ENCODE measurements at regions not wholly inside any gene's neighbourhood (a gene's known extent, or its start where the extent isn't known, plus 50 kb on each side); places are given as distances from the start of the nearest gene placed in this dataset.

GRCh38 chr21:19603011-19603593 is 1199.5 kb upstream of the TMPRSS15 start:
- TF ChIP-seq CTCF (IDR thresholded peaks at IDR 0.05), result no peak
- TF ChIP-seq POLR2A (IDR thresholded peaks at IDR 0.05), result no peak
- TF ChIP-seq POLR2AphosphoS5 (IDR thresholded peaks at IDR 0.05), result no peak
- no peak for TF ChIP-seq EP300 (IDR thresholded peaks at IDR 0.05)

All from gastroesophageal sphincter (tissue), 3 donors.